Large intestine (tissue), 3 donors: ENCODE measurements at regions not wholly inside any gene's neighbourhood (a gene's known extent, or its start where the extent isn't known, plus 50 kb on each side); places are given as distances from the start of the nearest gene placed in this dataset.
"Not testable (repeated sequence)": the region's sequence is repeated elsewhere in the genome, so short reads cannot be mapped to it uniquely, and the experiment has no call there.

Source experiments
- DNase-seq, 2 donors: peaks; one replicate each; pipeline versions ENCODE4 v3.0.0 to v3.0.0-alpha.2; 2013
- H3K27ac ChIP-seq: one replicate; pipeline ENCODE4 v1.5.1; 2013; ENCODE audit warnings: low read length
- H3K27me3 ChIP-seq: 2 replicates; pipeline ENCODE4 v1.6.1; 2013; ENCODE audit warnings: low read length; ENCODE audit not compliant: control insufficient read depth, insufficient read depth
- H3K36me3 ChIP-seq: 2 replicates; pipeline ENCODE4 v1.6.1; 2013; ENCODE audit warnings: low read length; ENCODE audit not compliant: control insufficient read depth, insufficient read depth
- H3K4me1 ChIP-seq: one replicate; pipeline ENCODE4 v1.6.1; 2013; ENCODE audit warnings: low read length; ENCODE audit not compliant: control insufficient read depth, insufficient read depth
- H3K4me3 ChIP-seq: one replicate; pipeline ENCODE4 v1.5.1; 2013; ENCODE audit warnings: low read length
- H3K9me3 ChIP-seq: one replicate; pipeline ENCODE4 v1.6.1; 2013; ENCODE audit warnings: mild to moderate bottlenecking, low read depth, low read length, moderate library complexity; ENCODE audit not compliant: control insufficient read depth
- WGBS: methylation state at CpG from one replicate; pipeline ENCODE4 v1.1.5; 2013; ENCODE audit warnings: low lambda C conversion rate; ENCODE audit not compliant: insufficient coverage; 5-methylcytosine and 5-hydroxymethylcytosine counted together

- H3K27ac ChIP-seq, H3K4me1 ChIP-seq, H3K4me3 ChIP-seq, H3K27me3 ChIP-seq, H3K36me3 ChIP-seq, H3K9me3 ChIP-seq: not testable (repeated sequence)
- DNase-seq = peak; percentile 27 to 59
- WGBS = no CpG with 5 or more reads among the region's 4 CpGs
These were observed 98.1 kb upstream of the GPR39 start for GRCh38 chr2:132318481-132318880.

GRCh38 chr2:132324005-132324404 lies 92.6 kb upstream of the GPR39 start:
- DNase-seq, H3K36me3 ChIP-seq: not testable (repeated sequence)
- no CpG with 5 or more reads among the region's 1 CpG for WGBS

GRCh38 chr2:132332345-132333033 lies 84.1 kb upstream of the GPR39 start:
- DNase-seq = peak in 1 of 2 donors; percentile 1
- not testable (repeated sequence) for H3K36me3 ChIP-seq, H3K4me1 ChIP-seq, H3K27ac ChIP-seq, H3K27me3 ChIP-seq, H3K4me3 ChIP-seq, H3K9me3 ChIP-seq
- no CpG with 5 or more reads among the region's 28 CpGs for WGBS

More at GRCh38 chr2:132324005-132324404, 92.6 kb upstream of the GPR39 start:
- H3K4me3 ChIP-seq, H3K4me1 ChIP-seq, H3K27ac ChIP-seq, H3K27me3 ChIP-seq, H3K9me3 ChIP-seq: not testable (repeated sequence)

GRCh38 chr2:132337135-132337534 lies 79.5 kb upstream of the GPR39 start:
- not testable (repeated sequence) for DNase-seq, H3K4me3 ChIP-seq, H3K27me3 ChIP-seq, H3K4me1 ChIP-seq, H3K36me3 ChIP-seq, H3K9me3 ChIP-seq, H3K27ac ChIP-seq
- no CpG with 5 or more reads among the region's 13 CpGs for WGBS

GRCh38 chr2:132337844-132338243 lies 78.8 kb upstream of the GPR39 start:
- not testable (repeated sequence) for DNase-seq, H3K4me1 ChIP-seq, H3K4me3 ChIP-seq, H3K9me3 ChIP-seq, H3K36me3 ChIP-seq, H3K27me3 ChIP-seq, H3K27ac ChIP-seq
- WGBS = no CpG with 5 or more reads among the region's 5 CpGs

- H3K4me1 ChIP-seq, H3K27ac ChIP-seq, H3K9me3 ChIP-seq, H3K27me3 ChIP-seq, H3K36me3 ChIP-seq: not testable (repeated sequence)
- H3K4me3 ChIP-seq = peak overlapping the region; percentile 60
- WGBS = no CpG with 5 or more reads among the region's 34 CpGs
- peak; percentile 61 to 84 for DNase-seq
These were observed 69.4 kb upstream of the GPR39 start for GRCh38 chr2:132347041-132347780.

GRCh38 chr2:132349092-132349687 lies 67.4 kb upstream of the GPR39 start:
- H3K36me3 ChIP-seq, H3K4me3 ChIP-seq, H3K27me3 ChIP-seq, H3K27ac ChIP-seq, H3K4me1 ChIP-seq, H3K9me3 ChIP-seq: not testable (repeated sequence)
- WGBS = no CpG with 5 or more reads among the region's 8 CpGs
- peak; percentile 31 to 49 for DNase-seq

- not testable (repeated sequence) for H3K4me1 ChIP-seq, H3K36me3 ChIP-seq, H3K4me3 ChIP-seq, DNase-seq, H3K9me3 ChIP-seq, H3K27ac ChIP-seq, H3K27me3 ChIP-seq
- no CpG with 5 or more reads among the region's 4 CpGs for WGBS
These were observed 64.9 kb upstream of the GPR39 start for GRCh38 chr2:132351668-132352067.

- H3K27me3 ChIP-seq, H3K4me1 ChIP-seq, H3K9me3 ChIP-seq, H3K27ac ChIP-seq, H3K36me3 ChIP-seq: not testable (repeated sequence)
- WGBS = no CpG with 5 or more reads among the region's 44 CpGs
- peak; percentile 56 to 72 for DNase-seq
- H3K4me3 ChIP-seq = peak overlapping the region; percentile 40
These were observed 64.1 kb upstream of the GPR39 start for GRCh38 chr2:132352481-132353001.

- H3K27ac ChIP-seq, H3K36me3 ChIP-seq, H3K27me3 ChIP-seq, H3K9me3 ChIP-seq, H3K4me1 ChIP-seq: not testable (repeated sequence)
- no CpG with 5 or more reads among the region's 32 CpGs for WGBS
- DNase-seq = peak in 1 of 2 donors; percentile 49
- peak overlapping the region; percentile 30 for H3K4me3 ChIP-seq
These were observed 63.2 kb upstream of the GPR39 start for GRCh38 chr2:132353380-132353779.
